Lung microvascular endothelial cell (primary cell): ENCODE measurements at regions not wholly inside any gene's neighbourhood (a gene's known extent, or its start where the extent isn't known, plus 50 kb on each side); places are given as distances from the start of the nearest gene placed in this dataset.

ENCODE experiments used
- DNase-seq, 2 donors: peaks; one replicate each; pipeline versions ENCODE4 v3.0.0 to v3.0.0-alpha.2; 2010; ENCODE audit warnings: low read depth in 2 of 2

- DNase-seq, result no peak
Observed at GRCh38 chr10:111811517-111811916, 372.0 kb downstream of the GPAM start.

- no peak for DNase-seq
Observed at GRCh38 chr10:111820471-111820870, 363.1 kb downstream of the GPAM start.

- DNase-seq, result no peak
Observed at GRCh38 chr10:111821871-111822270, 361.7 kb downstream of the GPAM start.

- no peak for DNase-seq
Observed at GRCh38 chr10:111822661-111823060, 360.9 kb downstream of the GPAM start.

GRCh38 chr10:111824128-111824527 lies 359.4 kb downstream of the GPAM start:
- no peak for DNase-seq

- DNase-seq, result no peak
Observed at GRCh38 chr10:111830359-111830758, 353.2 kb downstream of the GPAM start.

GRCh38 chr10:111831058-111831457 lies 352.5 kb downstream of the GPAM start:
- DNase-seq, result no peak

- DNase-seq, result no peak
Observed at GRCh38 chr10:111833251-111833650, 350.3 kb downstream of the GPAM start.

GRCh38 chr10:111835574-111835973 lies 348.0 kb downstream of the GPAM start:
- DNase-seq, result no peak

- no peak for DNase-seq
Observed at GRCh38 chr10:111836064-111836463, 347.5 kb downstream of the GPAM start.

- no peak for DNase-seq
Observed at GRCh38 chr10:111836571-111836970, 347.0 kb downstream of the GPAM start.

GRCh38 chr10:111837086-111837485 lies 346.5 kb downstream of the GPAM start:
- DNase-seq, result no peak

GRCh38 chr10:111837985-111838384 lies 345.6 kb downstream of the GPAM start:
- no peak for DNase-seq

GRCh38 chr10:111840546-111840945 lies 343.0 kb downstream of the GPAM start:
- no peak for DNase-seq

GRCh38 chr10:111852801-111853200 lies 330.8 kb downstream of the GPAM start:
- no peak for DNase-seq

GRCh38 chr10:111856631-111857030 lies 326.9 kb downstream of the GPAM start:
- no peak for DNase-seq

GRCh38 chr10:111865550-111865949 lies 318.0 kb downstream of the GPAM start:
- DNase-seq, result no peak

- DNase-seq, result no peak
Observed at GRCh38 chr10:111871458-111871857, 312.1 kb downstream of the GPAM start.

GRCh38 chr10:111872591-111872990 lies 311.0 kb downstream of the GPAM start:
- DNase-seq, result no peak

- DNase-seq, result no peak
Observed at GRCh38 chr10:111873041-111873440, 310.5 kb downstream of the GPAM start.

- DNase-seq, result no peak
Observed at GRCh38 chr10:111873621-111874135, 309.9 kb downstream of the GPAM start.

- no peak for DNase-seq
Observed at GRCh38 chr10:111874576-111874975, 309.0 kb downstream of the GPAM start.

GRCh38 chr10:111875725-111876124 lies 307.8 kb downstream of the GPAM start:
- DNase-seq, result no peak

GRCh38 chr10:111877258-111877657 lies 306.3 kb downstream of the GPAM start:
- DNase-seq, result no peak
